Smooth muscle cell (in vitro differentiated cells): ENCODE measurements at regions not wholly inside any gene's neighbourhood (a gene's known extent, or its start where the extent isn't known, plus 50 kb on each side); places are given as distances from the start of the nearest gene placed in this dataset.

Source experiments
- DNase-seq: peaks from one replicate; lab custom pipeline; 2025; ENCODE audit not compliant: unreplicated experiment; lab: John Stamatoyannopoulos, UW
- H2AFZ ChIP-seq: fragments of 200-600 bp; sonication (generic); 2 replicates; pipeline ENCODE4 v1.6.0; 2016; ENCODE audit warnings: antibody characterized with exemption, low read depth, mild to moderate bottlenecking
- H3F3A ChIP-seq: fragments of 200-600 bp; sonication (generic); 2 replicates; pipeline ENCODE4 v1.6.0; 2017; ENCODE audit warnings: antibody characterized with exemption, low read depth
- H3K27ac ChIP-seq: fragments of 200-600 bp; sonication (generic); 2 replicates; pipeline ENCODE4 v1.5.1; 2016; ENCODE audit warnings: low read depth, mild to moderate bottlenecking
- H3K27me3 ChIP-seq: fragments of 200-600 bp; sonication (generic); 2 replicates; pipeline ENCODE4 v1.6.1; 2016; ENCODE audit warnings: low read depth, mild to moderate bottlenecking
- H3K36me3 ChIP-seq: fragments of 200-600 bp; sonication (generic); 2 replicates; pipeline ENCODE4 v1.5.1; 2016; ENCODE audit warnings: low read depth
- H3K4me1 ChIP-seq: fragments of 200-600 bp; sonication (generic); 2 replicates; pipeline ENCODE4 v1.5.1; 2016; ENCODE audit warnings: low read depth
- H3K4me2 ChIP-seq: fragments of 200-600 bp; sonication (generic); 2 replicates; pipeline ENCODE4 v1.6.0; 2016; ENCODE audit warnings: mild to moderate bottlenecking
- H3K4me3 ChIP-seq: fragments of 200-600 bp; sonication (generic); 2 replicates; pipeline ENCODE4 v1.5.1; 2016; ENCODE audit warnings: mild to moderate bottlenecking
- H3K79me2 ChIP-seq: fragments of 200-600 bp; sonication (generic); 2 replicates; pipeline ENCODE4 v1.6.0; 2016; ENCODE audit warnings: low read depth, mild to moderate bottlenecking
- H3K9ac ChIP-seq: fragments of 200-600 bp; sonication (generic); 2 replicates; pipeline ENCODE4 v1.6.0; 2016; ENCODE audit warnings: low read depth
- H3K9me3 ChIP-seq: fragments of 200-600 bp; sonication (generic); replicated peaks from 2 replicates; pipeline ENCODE4 v1.5.1; 2016; ENCODE audit warnings: low read depth
- H4K20me1 ChIP-seq: fragments of 200-600 bp; sonication (generic); 2 replicates; pipeline ENCODE4 v1.6.0; 2016; ENCODE audit warnings: low read depth
- CTCF ChIP-seq: fragments of 200-600 bp; sonication (generic); IDR thresholded peaks from 2 replicates; pipeline ENCODE4 v1.5.1; 2017; ENCODE audit warnings: borderline replicate concordance, mild to moderate bottlenecking, antibody characterized with exemption; ENCODE audit not compliant: insufficient read depth, poor library complexity, severe bottlenecking
- WGBS: methylation state at CpG from one replicate; pipeline ENCODE4 v1.1.7; 2016; ENCODE audit warnings: low lambda C conversion rate; 5-methylcytosine and 5-hydroxymethylcytosine counted together

- H3K36me3 ChIP-seq: no peaks in the 10 kb centered on the region
- H4K20me1 ChIP-seq: no peaks in the 10 kb centered on the region
- H3K9me3 ChIP-seq: no peaks in the 10 kb centered on the region
- no peak overlapping the region for H2AFZ ChIP-seq
- no peaks in the 10 kb centered on the region for H3K79me2 ChIP-seq
- H3K4me1 ChIP-seq: no peaks in the 10 kb centered on the region
- no peak for DNase-seq
- TF ChIP-seq CTCF: no peak
- WGBS: 95% methylated on average over 7 of the region's 7 CpGs
- no peaks in the 10 kb centered on the region for H3F3A ChIP-seq
- H3K4me3 ChIP-seq: no peak overlapping the region
- H3K27ac ChIP-seq: no peak overlapping the region
- no peak overlapping the region for H3K4me2 ChIP-seq
- no peaks in the 10 kb centered on the region for H3K27me3 ChIP-seq
- H3K9ac ChIP-seq: no peak overlapping the region
Observed at GRCh38 chr11:70619591-70619990, 221.3 kb downstream of the CTTN start.

GRCh38 chr11:70620510-70621184 lies 222.3 kb downstream of the CTTN start:
- no peak for TF ChIP-seq CTCF
- Histone ChIP-seq H3K79me2 (no peaks in the 10 kb centered on the region), H3K4me1 (no peaks in the 10 kb centered on the region), H3K36me3 (no peaks in the 10 kb centered on the region), H3F3A (no peaks in the 10 kb centered on the region), H3K9ac (no peak overlapping the region), H4K20me1 (no peaks in the 10 kb centered on the region), H3K27me3 (no peaks in the 10 kb centered on the region), H3K4me2 (no peak overlapping the region), H3K4me3 (no peak overlapping the region), H3K9me3 (no peaks in the 10 kb centered on the region), H3K27ac (no peak overlapping the region), H2AFZ (no peak overlapping the region)
- no peak for DNase-seq
- 89% methylated on average over 12 of the region's 12 CpGs for WGBS

- no peaks in the 10 kb centered on the region for H3F3A ChIP-seq
- no peak overlapping the region for H2AFZ ChIP-seq
- H3K36me3 ChIP-seq: no peaks in the 10 kb centered on the region
- WGBS: 95% methylated on average over 6 of the region's 6 CpGs
- no peak for DNase-seq
- no peak for TF ChIP-seq CTCF
- H3K9me3 ChIP-seq: no peaks in the 10 kb centered on the region
- no peak overlapping the region for H3K4me3 ChIP-seq
- no peak overlapping the region for H3K9ac ChIP-seq
- no peaks in the 10 kb centered on the region for H3K4me1 ChIP-seq
- no peaks in the 10 kb centered on the region for H4K20me1 ChIP-seq
- no peak overlapping the region for H3K4me2 ChIP-seq
- H3K27ac ChIP-seq: no peak overlapping the region
- no peaks in the 10 kb centered on the region for H3K79me2 ChIP-seq
- H3K27me3 ChIP-seq: no peaks in the 10 kb centered on the region
Observed at GRCh38 chr11:70621241-70621640, 222.9 kb downstream of the CTTN start.

GRCh38 chr11:70622091-70622490 lies 223.8 kb downstream of the CTTN start:
- Histone ChIP-seq H3K4me2 (no peak overlapping the region), H3K27ac (no peak overlapping the region), H3K79me2 (no peaks in the 10 kb centered on the region), H3K9ac (no peak overlapping the region), H3F3A (no peaks in the 10 kb centered on the region), H2AFZ (no peak overlapping the region), H3K4me3 (no peak overlapping the region), H3K4me1 (no peaks in the 10 kb centered on the region), H3K36me3 (no peaks in the 10 kb centered on the region), H3K27me3 (no peaks in the 10 kb centered on the region), H4K20me1 (no peaks in the 10 kb centered on the region), H3K9me3 (no peaks in the 10 kb centered on the region)
- 91% methylated on average over 9 of the region's 9 CpGs for WGBS
- no peak for DNase-seq
- no peak for TF ChIP-seq CTCF
